ENCODE measurements at regions not wholly inside any gene's neighbourhood (a gene's known extent, or its start where the extent isn't known, plus 50 kb on each side); places are given as distances from the start of the nearest gene placed in this dataset.

DNA sequence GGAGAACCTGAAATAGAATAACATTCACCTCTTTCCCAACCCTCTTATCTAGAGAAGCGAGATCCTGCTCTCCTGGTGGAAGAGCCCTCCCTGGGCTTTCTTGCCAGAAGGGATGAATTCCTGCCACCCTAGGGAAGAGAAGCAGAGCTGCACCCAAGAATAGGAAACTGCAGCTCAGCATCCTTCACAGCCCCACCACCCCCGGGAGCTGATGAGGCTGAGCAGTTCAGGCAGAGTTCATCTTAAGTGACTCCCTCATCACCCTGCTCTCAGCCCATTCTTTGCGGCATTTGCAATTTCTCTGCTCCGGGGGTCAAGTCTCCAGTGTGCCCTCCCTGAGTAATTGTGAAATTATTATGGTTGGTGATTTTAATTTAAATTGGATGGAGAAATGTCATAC lies 514.9 kb downstream of the BUD13 start:
- H3K4me3 ChIP-seq = no peak overlapping the region
- no peaks in the 10 kb centered on the region for H3K9me3 ChIP-seq
- H3K4me1 ChIP-seq = no peaks in the 10 kb centered on the region
- no peak overlapping the region for H3K27ac ChIP-seq
- TF ChIP-seq, protein P1, sequence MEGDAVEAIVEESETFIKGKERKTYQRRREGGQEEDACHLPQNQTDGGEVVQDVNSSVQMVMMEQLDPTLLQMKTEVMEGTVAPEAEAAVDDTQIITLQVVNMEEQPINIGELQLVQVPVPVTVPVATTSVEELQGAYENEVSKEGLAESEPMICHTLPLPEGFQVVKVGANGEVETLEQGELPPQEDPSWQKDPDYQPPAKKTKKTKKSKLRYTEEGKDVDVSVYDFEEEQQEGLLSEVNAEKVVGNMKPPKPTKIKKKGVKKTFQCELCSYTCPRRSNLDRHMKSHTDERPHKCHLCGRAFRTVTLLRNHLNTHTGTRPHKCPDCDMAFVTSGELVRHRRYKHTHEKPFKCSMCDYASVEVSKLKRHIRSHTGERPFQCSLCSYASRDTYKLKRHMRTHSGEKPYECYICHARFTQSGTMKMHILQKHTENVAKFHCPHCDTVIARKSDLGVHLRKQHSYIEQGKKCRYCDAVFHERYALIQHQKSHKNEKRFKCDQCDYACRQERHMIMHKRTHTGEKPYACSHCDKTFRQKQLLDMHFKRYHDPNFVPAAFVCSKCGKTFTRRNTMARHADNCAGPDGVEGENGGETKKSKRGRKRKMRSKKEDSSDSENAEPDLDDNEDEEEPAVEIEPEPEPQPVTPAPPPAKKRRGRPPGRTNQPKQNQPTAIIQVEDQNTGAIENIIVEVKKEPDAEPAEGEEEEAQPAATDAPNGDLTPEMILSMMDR (IDR thresholded peaks at IDR 0.05) = no peak
- TF ChIP-seq POLR2A (IDR thresholded peaks at IDR 0.05) = no peak
- TF ChIP-seq POLR2AphosphoS5 (IDR thresholded peaks at IDR 0.05) = no peak
- no peak for TF ChIP-seq EP300 (IDR thresholded peaks at IDR 0.05)
- no peaks in the 10 kb centered on the region for H3K27me3 ChIP-seq
- no peak for ATAC-seq (ENCODE audit: low FRiP score in 2 of 2)
- no peak for DNase-seq
- no peaks in the 10 kb centered on the region for H3K36me3 ChIP-seq
- 69 to 72% methylated on average over 4 of the region's 4 CpGs for WGBS, 2 donors

DNA sequence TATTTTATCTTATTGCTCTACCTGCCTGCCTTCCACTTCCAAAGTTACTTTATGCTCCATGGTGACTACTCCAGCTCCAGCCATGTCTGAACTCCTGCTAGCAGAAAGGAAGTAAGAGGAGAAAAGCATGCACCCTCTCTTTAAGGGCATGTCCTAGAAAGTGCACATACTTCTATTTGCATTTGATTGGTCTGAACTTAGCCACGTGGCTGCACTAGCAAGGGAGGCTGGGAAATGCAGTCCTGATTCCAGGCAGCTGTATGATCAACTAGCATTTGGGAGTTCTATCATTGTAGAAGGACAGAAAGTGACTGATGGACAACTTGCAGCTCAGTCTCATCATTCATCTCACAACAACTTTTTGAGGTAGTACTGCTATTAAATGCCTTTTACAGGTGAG lies 515.7 kb downstream of the BUD13 start:
- Histone ChIP-seq H3K27ac (no peak overlapping the region), H3K9me3 (no peaks in the 10 kb centered on the region), H3K27me3 (no peaks in the 10 kb centered on the region), H3K4me1 (no peaks in the 10 kb centered on the region), H3K4me3 (no peak overlapping the region), H3K36me3 (no peaks in the 10 kb centered on the region)
- ATAC-seq (ENCODE audit: low FRiP score in 2 of 2) = peak in 1 of 2 donors; percentile 54
- 0 to 9% methylated on average over 1 of the region's 1 CpG for WGBS, 2 donors
- TF ChIP-seq POLR2AphosphoS5 (IDR thresholded peaks at IDR 0.05) (no peak), POLR2A (IDR thresholded peaks at IDR 0.05) (no peak), EP300 (IDR thresholded peaks at IDR 0.05) (no peak)
- TF ChIP-seq, protein P1 (IDR thresholded peaks at IDR 0.05) = no peak
- DNase-seq = peak in 1 of 2 donors; percentile 33

DNA sequence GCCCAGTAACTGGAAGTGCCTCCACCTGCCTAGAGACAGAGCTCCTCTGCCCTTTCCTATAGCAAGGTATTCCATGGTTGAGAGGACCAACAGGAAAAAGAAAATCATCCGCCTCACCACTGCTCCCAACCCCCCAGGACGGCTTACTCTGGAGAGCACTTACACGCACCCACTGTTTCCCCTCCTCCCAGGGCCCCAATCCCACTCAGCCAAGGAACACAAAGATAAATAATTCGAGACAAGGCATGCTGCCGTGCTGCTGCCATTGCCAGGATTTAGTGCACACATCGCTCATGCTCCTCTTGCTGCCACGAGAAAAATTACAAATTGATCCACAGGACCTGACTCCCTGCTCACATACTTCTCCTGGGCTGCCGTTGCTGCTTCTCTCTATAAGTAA lies 516.6 kb downstream of the BUD13 start:
- 40 to 50% methylated on average over 8 of the region's 8 CpGs for WGBS, 2 donors

DNA sequence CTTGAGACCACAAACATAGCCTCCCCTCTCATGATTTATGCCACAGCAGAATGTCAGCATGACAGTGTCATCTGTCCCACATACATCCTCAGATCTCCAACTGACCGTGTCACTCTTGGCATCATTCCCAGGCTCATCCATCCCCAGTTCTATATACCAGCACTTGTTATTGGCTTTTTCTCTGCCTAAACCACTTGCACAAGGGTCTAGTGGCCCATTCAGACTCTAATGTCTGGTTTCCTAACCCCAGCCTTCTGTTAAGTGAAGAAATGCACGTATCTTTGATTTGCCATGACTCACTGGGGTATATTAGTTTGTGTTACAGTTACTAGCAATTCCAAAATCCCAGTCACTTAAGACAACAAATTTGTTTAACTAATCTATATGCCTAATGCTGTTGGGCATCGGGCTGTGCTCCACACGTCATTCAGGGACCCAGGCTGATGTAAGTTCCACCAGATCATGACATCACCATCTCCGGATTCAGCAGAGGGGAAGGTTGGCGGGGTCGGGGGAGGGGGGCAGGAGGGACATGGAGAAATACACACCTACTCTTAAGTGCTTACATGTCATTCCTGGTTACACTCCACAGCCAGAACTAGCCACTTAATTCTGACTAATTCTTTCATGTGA lies 517.4 kb downstream of the BUD13 start:
- no peak for TF ChIP-seq POLR2AphosphoS5 (IDR thresholded peaks at IDR 0.05)
- H3K27me3 ChIP-seq = no peaks in the 10 kb centered on the region
- no peaks in the 10 kb centered on the region for H3K36me3 ChIP-seq
- DNase-seq (no peak), ATAC-seq (ENCODE audit: low FRiP score in 2 of 2) (no peak)
- no peak overlapping the region for H3K4me3 ChIP-seq
- H3K9me3 ChIP-seq = no peaks in the 10 kb centered on the region
- H3K4me1 ChIP-seq = no peaks in the 10 kb centered on the region
- H3K27ac ChIP-seq = no peak overlapping the region
- WGBS, 2 donors = 62 to 85% methylated on average over 7 of the region's 7 CpGs

More for the DNA sequence above, 516.6 kb downstream of the BUD13 start:
- Histone ChIP-seq H3K27ac (no peak overlapping the region), H3K4me1 (no peaks in the 10 kb centered on the region), H3K27me3 (no peaks in the 10 kb centered on the region), H3K9me3 (no peaks in the 10 kb centered on the region), H3K36me3 (no peaks in the 10 kb centered on the region), H3K4me3 (no peak overlapping the region)
- ATAC-seq (ENCODE audit: low FRiP score in 2 of 2) (no peak), DNase-seq (no peak)
- TF ChIP-seq POLR2A (IDR thresholded peaks at IDR 0.05) = no peak
- no peak for TF ChIP-seq POLR2AphosphoS5 (IDR thresholded peaks at IDR 0.05)
- TF ChIP-seq, protein P1 (IDR thresholded peaks at IDR 0.05) = no peak
- no peak for TF ChIP-seq EP300 (IDR thresholded peaks at IDR 0.05)

DNA sequence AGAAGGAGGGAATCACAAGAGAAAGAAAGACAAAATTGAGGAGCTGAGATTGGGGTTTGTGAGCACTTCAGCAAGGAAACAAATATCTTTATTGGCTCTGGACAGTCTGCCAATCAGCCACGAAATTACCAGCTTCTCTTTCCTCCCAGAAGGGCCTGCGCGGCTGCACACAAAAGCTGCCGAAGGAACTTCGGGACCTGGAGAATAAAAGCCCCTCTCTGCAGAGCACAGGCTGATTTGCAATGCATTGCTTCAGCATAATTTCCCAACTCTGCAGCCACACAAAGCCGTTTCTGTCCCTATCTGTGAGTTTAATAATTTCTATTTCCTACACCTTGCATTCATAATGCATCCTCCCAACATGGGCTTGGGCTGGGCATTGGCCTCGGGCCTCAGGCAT lies 522.6 kb downstream of the BUD13 start:
- no peak overlapping the region for H3K4me3 ChIP-seq
- no peaks in the 10 kb centered on the region for H3K9me3 ChIP-seq
- no peaks in the 10 kb centered on the region for H3K36me3 ChIP-seq
- DNase-seq (no peak), ATAC-seq (ENCODE audit: low FRiP score in 2 of 2) (no peak)
- no peak overlapping the region for H3K27ac ChIP-seq
- no peaks in the 10 kb centered on the region for H3K27me3 ChIP-seq
- TF ChIP-seq, protein P1 (IDR thresholded peaks at IDR 0.05) = no peak
- TF ChIP-seq POLR2AphosphoS5 (IDR thresholded peaks at IDR 0.05) = no peak
- TF ChIP-seq EP300 (IDR thresholded peaks at IDR 0.05) = no peak
- no peak for TF ChIP-seq POLR2A (IDR thresholded peaks at IDR 0.05)
- no peaks in the 10 kb centered on the region for H3K4me1 ChIP-seq
- 88 to 89% methylated on average over 7 of the region's 7 CpGs for WGBS, 2 donors
